ENCODE measurements at regions not wholly inside any gene's neighbourhood (a gene's known extent, or its start where the extent isn't known, plus 50 kb on each side); places are given as distances from the start of the nearest gene placed in this dataset.
"Not testable (repeated sequence)": the region's sequence is repeated elsewhere in the genome, so short reads cannot be mapped to it uniquely, and the experiment has no call there.

GRCh38 chr1:47688461-47689296 lies 250.8 kb downstream of the FOXD2 start:
- DNase-seq = no peak

GRCh38 chr1:47689894-47690293 lies 252.1 kb downstream of the FOXD2 start:
- no peak for DNase-seq

- no peak for DNase-seq
Observed at GRCh38 chr1:47690341-47691250, 252.8 kb downstream of the FOXD2 start.

- not testable (repeated sequence) for DNase-seq
Observed at GRCh38 chr1:47691293-47691692, 253.4 kb downstream of the FOXD2 start.

GRCh38 chr1:47692196-47692595 lies 254.4 kb downstream of the FOXD2 start:
- no peak for DNase-seq

GRCh38 chr1:47693115-47693514 lies 255.3 kb downstream of the FOXD2 start:
- no peak for DNase-seq

GRCh38 chr1:47694011-47694890 lies 256.4 kb downstream of the FOXD2 start:
- no peak for DNase-seq

- DNase-seq = no peak
Observed at GRCh38 chr1:47696404-47696736, 258.5 kb downstream of the FOXD2 start.

- no peak for DNase-seq
Observed at GRCh38 chr1:47696737-47697441, 259.0 kb downstream of the FOXD2 start.

- no peak for DNase-seq
Observed at GRCh38 chr1:47697616-47698335, 259.9 kb downstream of the FOXD2 start.

- no peak for DNase-seq
Observed at GRCh38 chr1:47699492-47700235, 261.8 kb downstream of the FOXD2 start.

- DNase-seq = no peak
Observed at GRCh38 chr1:47701283-47701682, 263.4 kb downstream of the FOXD2 start.

- DNase-seq = no peak
Observed at GRCh38 chr1:47701741-47702515, 264.1 kb downstream of the FOXD2 start.

GRCh38 chr1:47703156-47703825 lies 265.4 kb downstream of the FOXD2 start:
- no peak for DNase-seq

- no peak for DNase-seq
Observed at GRCh38 chr1:47703981-47704596, 266.2 kb downstream of the FOXD2 start.

GRCh38 chr1:47705517-47706130 lies 267.8 kb downstream of the FOXD2 start:
- no peak for DNase-seq

- no peak for DNase-seq
Observed at GRCh38 chr1:47707503-47707902, 269.7 kb downstream of the FOXD2 start.

GRCh38 chr1:47708019-47708535 lies 270.2 kb downstream of the FOXD2 start:
- DNase-seq = no peak

Measured in GDM1 (cell line).